PC-9 (cell line): ENCODE measurements at regions not wholly inside any gene's neighbourhood (a gene's known extent, or its start where the extent isn't known, plus 50 kb on each side); places are given as distances from the start of the nearest gene placed in this dataset.
"Not testable (repeated sequence)": the region's sequence is repeated elsewhere in the genome, so short reads cannot be mapped to it uniquely, and the experiment has no call there.

ENCODE experiments used
- BruUV-seq: library from RNA; stranded (reverse); fragments of 400-500 nt; replicated peaks from 2 replicates; lab custom pipeline; 2021; lab: Mats Ljungman, UMichigan
- CTCF ChIA-PET: fragments of 300-600 bp; sonication (Branson Sonifier 250); formaldehyde crosslinking; loops from one replicate; lab custom pipeline; 2022; ENCODE audit warnings: antibody characterized with exemption; lab: Charles Lee
- POLR2A ChIA-PET: fragments of 300-600 bp; sonication (Branson Sonifier 250); formaldehyde crosslinking; loops from one replicate; lab custom pipeline; 2022; ENCODE audit warnings: antibody characterized with exemption; ENCODE audit not compliant: unreplicated experiment; lab: Charles Lee
- DNase-seq, 2 experiments: peaks; one replicate each; pipeline versions ENCODE4 v3.0.0 to v3.0.0-alpha.2; 2015 to 2022; ENCODE audit warnings: mixed read lengths in 1 of 2
- H2AFZ ChIP-seq: fragments of 200-600 bp; sonication (generic); 2 replicates; pipeline ENCODE4 v1.8.1; 2017; ENCODE audit warnings: antibody characterized with exemption
- H3F3A ChIP-seq: fragments of 200-600 bp; sonication (generic); 2 replicates; pipeline ENCODE4 v1.8.1; 2017; ENCODE audit warnings: antibody characterized with exemption, mild to moderate bottlenecking, low read depth; ENCODE audit not compliant: insufficient read depth
- H3K27ac ChIP-seq: fragments of 200-600 bp; sonication (generic); 2 replicates; pipeline ENCODE4 v1.6.1; 2016; ENCODE audit warnings: mixed run types
- H3K27me3 ChIP-seq: fragments of 200-600 bp; sonication (generic); 2 replicates; pipeline ENCODE4 v1.6.1; 2016; ENCODE audit warnings: low read depth, mixed run types; ENCODE audit not compliant: insufficient read depth
- H3K36me3 ChIP-seq: fragments of 200-600 bp; sonication (generic); 2 replicates; pipeline ENCODE4 v1.6.1; 2016; ENCODE audit warnings: low read depth, mixed run types
- H3K4me1 ChIP-seq: fragments of 200-600 bp; sonication (generic); replicated peaks from 2 replicates; pipeline ENCODE4 v1.6.1; 2016; ENCODE audit warnings: mixed run types; ENCODE audit not compliant: insufficient read depth
- H3K4me2 ChIP-seq: fragments of 200-600 bp; sonication (generic); 2 replicates; pipeline ENCODE4 v1.6.1; 2017; ENCODE audit warnings: mixed run types
- H3K4me3 ChIP-seq: fragments of 200-600 bp; sonication (generic); 2 replicates; pipeline ENCODE4 v1.6.1; 2016; ENCODE audit warnings: mixed run types
- H3K79me2 ChIP-seq: fragments of 200-600 bp; sonication (generic); 2 replicates; pipeline ENCODE4 v1.6.1; 2017; ENCODE audit warnings: low read depth, mixed run types
- H3K9me2 ChIP-seq: fragments of 200-600 bp; sonication (generic); 2 replicates; pipeline ENCODE4 v1.8.1; 2017; ENCODE audit warnings: mild to moderate bottlenecking; ENCODE audit not compliant: insufficient read depth
- H3K9me3 ChIP-seq: fragments of 200-600 bp; sonication (generic); 2 replicates; pipeline ENCODE4 v1.8.1; 2016; ENCODE audit warnings: low read depth; ENCODE audit not compliant: insufficient read depth
- H4K20me1 ChIP-seq: fragments of 200-600 bp; sonication (generic); 2 replicates; pipeline ENCODE4 v1.8.1; 2017; ENCODE audit not compliant: insufficient read depth
- EZH2 ChIP-seq: fragments of 200-600 bp; sonication (generic); IDR thresholded peaks from 2 replicates; pipeline ENCODE4 v1.8.0; 2017; ENCODE audit warnings: antibody characterized with exemption, low read depth
- intact Hi-C: fragments of 100-400 bp; cut with micrococcal nuclease; formaldehyde crosslinking; loops from one replicate; pipeline ENCODE4 v1.10.0; 2022; ENCODE audit not compliant: unreplicated experiment
- TF ChIP-seq, protein P1 (sequence below): fragments of 200-600 bp; sonication (generic); conservative IDR thresholded peaks from 2 replicates; pipeline ENCODE4 v1.6.1; 2017; ENCODE audit warnings: mixed run types, antibody characterized with exemption, mild to moderate bottlenecking, moderate library complexity

DNA sequence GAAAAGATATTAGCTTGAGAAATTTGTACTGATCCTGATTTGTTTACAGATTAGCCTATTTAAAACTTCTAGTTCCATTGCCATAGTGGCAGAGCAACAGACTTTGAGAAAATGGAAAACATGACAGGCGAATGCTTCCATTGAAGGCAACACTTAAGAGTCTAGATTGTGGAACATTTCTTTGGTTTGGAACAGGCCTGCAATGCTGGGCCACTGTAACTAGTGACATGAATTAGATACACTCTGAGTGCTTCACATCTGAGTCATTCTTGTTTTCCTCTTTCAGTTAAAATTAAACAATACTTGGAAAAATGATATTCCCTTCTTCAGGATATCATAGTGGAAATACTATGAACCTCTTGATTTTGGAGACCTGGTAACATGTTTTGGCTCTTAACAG lies 453.6 kb upstream of the TUSC1 start:
- H3K9me2 ChIP-seq: no peaks in the 10 kb centered on the region
- no peak for DNase-seq
- no peak overlapping the region for H3K27ac ChIP-seq
- intact Hi-C loops: no loop called here
- H3F3A ChIP-seq: no peaks in the 10 kb centered on the region
- H3K4me1 ChIP-seq: no peaks in the 10 kb centered on the region
- no peaks in the 10 kb centered on the region for H3K27me3 ChIP-seq
- H3K4me3 ChIP-seq: no peak overlapping the region
- ChIA-PET CTCF (no interaction called here), POLR2A (no interaction called here)
- no peaks in the 10 kb centered on the region for H3K79me2 ChIP-seq
- TF ChIP-seq EZH2: no peak
- TF ChIP-seq, protein P1, sequence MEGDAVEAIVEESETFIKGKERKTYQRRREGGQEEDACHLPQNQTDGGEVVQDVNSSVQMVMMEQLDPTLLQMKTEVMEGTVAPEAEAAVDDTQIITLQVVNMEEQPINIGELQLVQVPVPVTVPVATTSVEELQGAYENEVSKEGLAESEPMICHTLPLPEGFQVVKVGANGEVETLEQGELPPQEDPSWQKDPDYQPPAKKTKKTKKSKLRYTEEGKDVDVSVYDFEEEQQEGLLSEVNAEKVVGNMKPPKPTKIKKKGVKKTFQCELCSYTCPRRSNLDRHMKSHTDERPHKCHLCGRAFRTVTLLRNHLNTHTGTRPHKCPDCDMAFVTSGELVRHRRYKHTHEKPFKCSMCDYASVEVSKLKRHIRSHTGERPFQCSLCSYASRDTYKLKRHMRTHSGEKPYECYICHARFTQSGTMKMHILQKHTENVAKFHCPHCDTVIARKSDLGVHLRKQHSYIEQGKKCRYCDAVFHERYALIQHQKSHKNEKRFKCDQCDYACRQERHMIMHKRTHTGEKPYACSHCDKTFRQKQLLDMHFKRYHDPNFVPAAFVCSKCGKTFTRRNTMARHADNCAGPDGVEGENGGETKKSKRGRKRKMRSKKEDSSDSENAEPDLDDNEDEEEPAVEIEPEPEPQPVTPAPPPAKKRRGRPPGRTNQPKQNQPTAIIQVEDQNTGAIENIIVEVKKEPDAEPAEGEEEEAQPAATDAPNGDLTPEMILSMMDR: no peak
- no TSS peak for BruUV-seq
- no peak overlapping the region for H2AFZ ChIP-seq
- no peak overlapping the region for H3K4me2 ChIP-seq
- no peaks in the 10 kb centered on the region for H3K36me3 ChIP-seq
- no peaks in the 10 kb centered on the region for H4K20me1 ChIP-seq
- no peaks in the 10 kb centered on the region for H3K9me3 ChIP-seq

DNA sequence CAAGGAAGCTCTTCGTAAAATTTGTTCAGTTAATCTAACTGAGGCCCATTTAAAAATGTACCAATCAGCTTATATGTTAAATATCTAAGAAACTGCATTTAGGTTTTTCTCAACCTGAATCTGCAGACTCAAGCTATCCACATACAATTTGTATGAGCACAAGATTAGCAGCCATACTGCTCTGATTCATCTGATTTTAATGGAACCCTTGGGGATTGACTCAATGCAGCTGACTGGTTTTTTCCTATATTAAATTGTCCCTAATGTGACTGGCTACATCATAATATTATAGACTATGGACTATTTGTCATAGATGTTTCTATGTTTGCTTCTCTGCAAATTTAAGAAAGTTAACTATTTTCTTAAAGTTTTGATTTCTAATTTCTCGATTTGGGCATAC lies 451.0 kb upstream of the TUSC1 start:
- Histone ChIP-seq H2AFZ (no peak overlapping the region), H3K9me3 (no peaks in the 10 kb centered on the region), H3K4me1 (no peaks in the 10 kb centered on the region), H3K9me2 (no peaks in the 10 kb centered on the region), H3K27ac (no peak overlapping the region), H3K36me3 (no peaks in the 10 kb centered on the region), H3K4me3 (no peak overlapping the region), H3F3A (no peaks in the 10 kb centered on the region), H4K20me1 (no peaks in the 10 kb centered on the region), H3K4me2 (no peak overlapping the region), H3K27me3 (no peaks in the 10 kb centered on the region), H3K79me2 (no peaks in the 10 kb centered on the region)
- DNase-seq: no peak
- ChIA-PET POLR2A (no interaction called here), CTCF (no interaction called here)
- TF ChIP-seq, protein P1: no peak
- no peak for TF ChIP-seq EZH2
- BruUV-seq: no TSS peak
- intact Hi-C loops: no loop called here

DNA sequence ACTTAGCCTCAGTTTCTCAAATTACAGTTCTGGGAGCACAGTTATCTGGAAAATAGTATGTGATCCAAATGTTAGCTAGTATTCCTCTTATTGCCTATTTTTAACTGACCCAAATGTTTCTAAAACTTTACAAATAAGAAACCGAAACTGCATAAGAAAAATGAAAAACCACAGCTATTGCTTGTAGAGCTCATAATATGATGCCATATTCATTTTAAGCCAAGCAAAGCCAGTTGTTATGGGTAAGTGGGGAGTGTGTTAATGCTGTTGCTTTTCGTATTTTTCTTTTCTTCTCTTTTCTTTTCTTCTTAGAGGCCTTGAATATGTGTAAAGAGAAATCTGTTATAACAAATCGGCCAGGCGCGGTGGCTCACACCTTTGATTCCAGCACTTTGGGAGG lies 447.4 kb upstream of the TUSC1 start:
- Histone ChIP-seq H3K27me3 (no peaks in the 10 kb centered on the region), H3K36me3 (no peaks in the 10 kb centered on the region), H3K9me2 (no peaks in the 10 kb centered on the region), H2AFZ (no peak overlapping the region), H3K4me1 (no peaks in the 10 kb centered on the region), H3K27ac (no peak overlapping the region), H3F3A (no peaks in the 10 kb centered on the region), H3K4me3 (no peak overlapping the region), H3K4me2 (no peak overlapping the region), H3K79me2 (no peaks in the 10 kb centered on the region), H3K9me3 (no peaks in the 10 kb centered on the region), H4K20me1 (no peaks in the 10 kb centered on the region)
- BruUV-seq: no TSS peak
- intact Hi-C loops: no loop called here
- POLR2A ChIA-PET: no interaction called here
- CTCF ChIA-PET: no interaction called here
- DNase-seq: no peak
- no peak for TF ChIP-seq EZH2
- TF ChIP-seq, protein P1: no peak

DNA sequence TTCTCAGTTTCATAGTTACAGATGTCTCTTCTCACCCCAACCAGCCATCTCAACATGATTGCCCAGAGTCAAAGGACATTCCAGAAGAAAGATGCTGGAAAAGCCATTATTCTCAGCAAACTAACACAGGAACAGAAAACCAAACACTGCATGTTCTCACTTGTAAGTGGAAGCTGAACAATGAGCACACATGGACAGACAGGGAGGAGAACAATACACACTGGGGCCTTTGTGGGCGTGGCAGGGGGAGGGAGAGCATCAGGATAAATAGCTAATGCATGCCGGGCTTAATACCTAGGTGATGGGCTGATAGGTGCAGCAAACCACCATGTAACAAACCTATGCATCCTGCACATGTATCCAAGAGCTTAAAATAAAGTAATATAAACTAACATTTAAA lies 437.8 kb upstream of the TUSC1 start:
- BruUV-seq, CTCF ChIA-PET, POLR2A ChIA-PET, H3K36me3 ChIP-seq, H4K20me1 ChIP-seq, H3K4me2 ChIP-seq, H3K9me3 ChIP-seq, DNase-seq, H3F3A ChIP-seq, H3K27ac ChIP-seq, H3K79me2 ChIP-seq, intact Hi-C loops, H3K4me3 ChIP-seq, H3K9me2 ChIP-seq, H3K27me3 ChIP-seq, H3K4me1 ChIP-seq, H2AFZ ChIP-seq: not testable (repeated sequence)
